Keratinocyte (primary cell): ENCODE measurements at regions not wholly inside any gene's neighbourhood (a gene's known extent, or its start where the extent isn't known, plus 50 kb on each side); places are given as distances from the start of the nearest gene placed in this dataset.

Experiments
- DNase-seq: peaks from one replicate; pipeline ENCODE4 v3.0.0-alpha.2; 2011; ENCODE audit warnings: low read depth, missing footprints, low spot score
- FAIRE-seq: peaks from 2 replicates; lab custom pipeline; 2011; peaks lifted over from hg19 to GRCh38; lab: Jason Lieb, UNC
- H2AFZ ChIP-seq: 2 replicates; pipeline ENCODE4 v1.6.0; 2012; ENCODE audit warnings: low read length, control low read depth, inconsistent platforms; ENCODE audit not compliant: control insufficient read depth
- H3K27ac ChIP-seq: 2 replicates; pipeline ENCODE4 v1.5.1; 2011; ENCODE audit warnings: low read length; ENCODE audit not compliant: control insufficient read depth, insufficient read depth
- H3K27me3 ChIP-seq: 3 replicates; pipeline ENCODE4 v1.6.0; 2011; ENCODE audit warnings: low read length; ENCODE audit not compliant: control insufficient read depth, insufficient read depth; ENCODE audit errors: extremely low read depth
- H3K36me3 ChIP-seq, 2 experiments: 2 replicates in 1 of 2; 3 replicates in 1 of 2; pipeline ENCODE4 v1.5.1; 2011; ENCODE audit warnings: low read length in 2 of 2, mild to moderate bottlenecking in 1 of 2; ENCODE audit not compliant: control insufficient read depth in 2 of 2, insufficient read depth in 2 of 2; ENCODE audit errors: extremely low read depth in 1 of 2
- H3K4me1 ChIP-seq: 3 replicates; pipeline ENCODE4 v1.5.1; 2011; ENCODE audit warnings: low read length; ENCODE audit not compliant: control insufficient read depth, insufficient read depth; ENCODE audit errors: extremely low read depth
- H3K4me2 ChIP-seq: 3 replicates; pipeline ENCODE4 v1.6.0; 2011; ENCODE audit warnings: low read depth, low read length; ENCODE audit not compliant: control insufficient read depth, insufficient read depth; ENCODE audit errors: extremely low read depth
- H3K4me3 ChIP-seq, 3 experiments: fragments of 200-600 bp in 1 of 3; sonication (generic) in 1 of 3; 2 replicates in 2 of 3; 3 replicates in 1 of 3; pipeline ENCODE4 v1.5.1; 2011 to 2016; ENCODE audit warnings: low read length in 3 of 3, mild to moderate bottlenecking in 3 of 3, control low read depth in 2 of 3, inconsistent platforms in 1 of 3, low read depth in 1 of 3, mixed read lengths in 1 of 3, mixed run types in 1 of 3, moderate library complexity in 1 of 3; ENCODE audit not compliant: control insufficient read depth in 2 of 3, insufficient read depth in 2 of 3; ENCODE audit errors: extremely low read depth in 1 of 3
- H3K79me2 ChIP-seq: 2 replicates; pipeline ENCODE4 v1.6.0; 2012; ENCODE audit warnings: low read length; ENCODE audit not compliant: control insufficient read depth, insufficient read depth
- H3K9ac ChIP-seq: 3 replicates; pipeline ENCODE4 v1.6.0; 2011; ENCODE audit warnings: low read length; ENCODE audit not compliant: control insufficient read depth, insufficient read depth; ENCODE audit errors: extremely low read depth
- H3K9me1 ChIP-seq: 3 replicates; pipeline ENCODE4 v1.6.0; 2011; ENCODE audit warnings: low read length; ENCODE audit not compliant: control insufficient read depth, insufficient read depth; ENCODE audit errors: extremely low read depth
- H3K9me3 ChIP-seq: 2 replicates; pipeline ENCODE4 v1.5.1; 2012; ENCODE audit warnings: low read depth, low read length; ENCODE audit not compliant: control insufficient read depth
- H4K20me1 ChIP-seq: 3 replicates; pipeline ENCODE4 v1.6.0; 2011; ENCODE audit warnings: low read length; ENCODE audit not compliant: control insufficient read depth, insufficient read depth; ENCODE audit errors: extremely low read depth
- CTCF ChIP-seq, 3 experiments: IDR thresholded peaks in 1 of 3; conservative IDR thresholded peaks in 1 of 3; optimal IDR thresholded peaks in 1 of 3; 2 replicates in 2 of 3; 3 replicates in 1 of 3; pipeline versions ENCODE3 to v1.5.1; 2011; ENCODE audit warnings: low read length in 3 of 3, mild to moderate bottlenecking in 3 of 3, moderate library complexity in 2 of 3, control low read depth in 1 of 3, inconsistent platforms in 1 of 3; ENCODE audit not compliant: insufficient read depth in 2 of 3; ENCODE audit errors: extremely low read depth in 1 of 3
- EZH2 ChIP-seq: IDR thresholded peaks from one replicate; pipeline ENCODE4 v1.6.1; 2012; ENCODE audit warnings: inconsistent platforms, mild to moderate bottlenecking, low read length, moderate library complexity
- dilution Hi-C: fragments of 300-500 bp; cut with MboI; formaldehyde crosslinking; loops from one replicate; pipeline ENCODE4 v1.7.0; 2020; ENCODE audit warnings: low sequenced_read_pairs; ENCODE audit not compliant: extremely low pct_ligation_motif_present

GRCh38 chr7:49530481-49530880 lies 243.0 kb upstream of the VWC2 start:
- no peak for TF ChIP-seq CTCF (optimal IDR thresholded peaks at IDR 0.05 in 1 of 3, IDR thresholded peaks at IDR 0.05 in 1 of 3, conservative IDR thresholded peaks at IDR 0.05 in 1 of 3; ENCODE audit: extremely low read depth in 1 of 3, insufficient read depth in 2 of 3, low read length in 3 of 3)
- TF ChIP-seq EZH2 = no peak
- no peak overlapping the region for H3K4me2 ChIP-seq
- no peak overlapping the region for H3K9ac ChIP-seq
- H3K9me3 ChIP-seq = no peaks in the 10 kb centered on the region
- H3K9me1 ChIP-seq = no peaks in the 10 kb centered on the region
- H3K36me3 ChIP-seq = no peaks in the 10 kb centered on the region
- H3K27ac ChIP-seq = no peak overlapping the region
- no peak for FAIRE-seq
- no peak overlapping the region for H2AFZ ChIP-seq
- dilution Hi-C loops = no loop called here
- H3K27me3 ChIP-seq = no peaks in the 10 kb centered on the region
- no peaks in the 10 kb centered on the region for H3K79me2 ChIP-seq
- H4K20me1 ChIP-seq = no peaks in the 10 kb centered on the region
- no peaks in the 10 kb centered on the region for H3K4me1 ChIP-seq
- H3K4me3 ChIP-seq = no peak overlapping the region
- DNase-seq = no peak

GRCh38 chr7:49563693-49564378 lies 209.6 kb upstream of the VWC2 start:
- no peak for FAIRE-seq
- dilution Hi-C loops = no loop called here

More at GRCh38 chr7:49563693-49564378, 209.6 kb upstream of the VWC2 start:
- no peaks in the 10 kb centered on the region for H3K9me1 ChIP-seq
- no peaks in the 10 kb centered on the region for H3K4me1 ChIP-seq
- H3K9me3 ChIP-seq = no peaks in the 10 kb centered on the region
- TF ChIP-seq EZH2 (no peak), CTCF (optimal IDR thresholded peaks at IDR 0.05 in 1 of 3, IDR thresholded peaks at IDR 0.05 in 1 of 3, conservative IDR thresholded peaks at IDR 0.05 in 1 of 3; ENCODE audit: extremely low read depth in 1 of 3, insufficient read depth in 2 of 3, low read length in 3 of 3) (no peak)
- H3K36me3 ChIP-seq = no peaks in the 10 kb centered on the region
- H3K9ac ChIP-seq = no peak overlapping the region
- no peaks in the 10 kb centered on the region for H3K27me3 ChIP-seq
- no peak overlapping the region for H2AFZ ChIP-seq
- no peak overlapping the region for H3K27ac ChIP-seq
- H4K20me1 ChIP-seq = no peaks in the 10 kb centered on the region
- no peak for DNase-seq
- no peak overlapping the region for H3K4me3 ChIP-seq
- H3K4me2 ChIP-seq = no peak overlapping the region
- no peaks in the 10 kb centered on the region for H3K79me2 ChIP-seq
